ENCODE measurements at regions not wholly inside any gene's neighbourhood (a gene's known extent, or its start where the extent isn't known, plus 50 kb on each side); places are given as distances from the start of the nearest gene placed in this dataset.

GRCh38 chr16:27625050-27625697, 75.2 kb downstream of the KATNIP start:
- no peak for TF ChIP-seq EZH2 (IDR thresholded peaks at IDR 0.05; ENCODE audit: borderline replicate concordance, low read depth, low read length, poor library complexity, severe bottlenecking)
- TF ChIP-seq, protein P1, sequence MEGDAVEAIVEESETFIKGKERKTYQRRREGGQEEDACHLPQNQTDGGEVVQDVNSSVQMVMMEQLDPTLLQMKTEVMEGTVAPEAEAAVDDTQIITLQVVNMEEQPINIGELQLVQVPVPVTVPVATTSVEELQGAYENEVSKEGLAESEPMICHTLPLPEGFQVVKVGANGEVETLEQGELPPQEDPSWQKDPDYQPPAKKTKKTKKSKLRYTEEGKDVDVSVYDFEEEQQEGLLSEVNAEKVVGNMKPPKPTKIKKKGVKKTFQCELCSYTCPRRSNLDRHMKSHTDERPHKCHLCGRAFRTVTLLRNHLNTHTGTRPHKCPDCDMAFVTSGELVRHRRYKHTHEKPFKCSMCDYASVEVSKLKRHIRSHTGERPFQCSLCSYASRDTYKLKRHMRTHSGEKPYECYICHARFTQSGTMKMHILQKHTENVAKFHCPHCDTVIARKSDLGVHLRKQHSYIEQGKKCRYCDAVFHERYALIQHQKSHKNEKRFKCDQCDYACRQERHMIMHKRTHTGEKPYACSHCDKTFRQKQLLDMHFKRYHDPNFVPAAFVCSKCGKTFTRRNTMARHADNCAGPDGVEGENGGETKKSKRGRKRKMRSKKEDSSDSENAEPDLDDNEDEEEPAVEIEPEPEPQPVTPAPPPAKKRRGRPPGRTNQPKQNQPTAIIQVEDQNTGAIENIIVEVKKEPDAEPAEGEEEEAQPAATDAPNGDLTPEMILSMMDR (conservative IDR thresholded peaks at IDR 0.05; ENCODE audit: low read depth, low read length): no peak

All from A673 (cell line).